ENCODE measurements at regions not wholly inside any gene's neighbourhood (a gene's known extent, or its start where the extent isn't known, plus 50 kb on each side); places are given as distances from the start of the nearest gene placed in this dataset.

DNA sequence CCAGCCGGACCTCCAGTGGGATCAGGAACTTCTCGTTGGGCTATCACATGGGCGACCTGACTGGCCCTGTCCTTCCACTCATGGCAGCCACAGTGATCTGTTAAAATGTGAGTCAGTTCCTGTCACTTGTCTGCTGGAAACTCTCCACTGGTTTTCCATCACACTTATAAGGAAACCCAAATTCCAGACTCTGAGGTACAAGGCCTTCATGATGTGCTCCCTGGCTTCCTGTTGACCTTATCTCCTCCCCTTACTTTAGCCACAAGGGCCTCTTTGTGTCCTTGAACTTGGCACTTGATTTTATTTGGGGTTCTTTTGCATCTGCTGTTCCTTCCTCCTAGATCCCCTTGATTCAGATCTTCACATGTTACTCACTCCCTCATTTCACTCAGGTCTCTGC is 96.8 kb downstream of the TENT5C start:
- TF ChIP-seq, protein P1, sequence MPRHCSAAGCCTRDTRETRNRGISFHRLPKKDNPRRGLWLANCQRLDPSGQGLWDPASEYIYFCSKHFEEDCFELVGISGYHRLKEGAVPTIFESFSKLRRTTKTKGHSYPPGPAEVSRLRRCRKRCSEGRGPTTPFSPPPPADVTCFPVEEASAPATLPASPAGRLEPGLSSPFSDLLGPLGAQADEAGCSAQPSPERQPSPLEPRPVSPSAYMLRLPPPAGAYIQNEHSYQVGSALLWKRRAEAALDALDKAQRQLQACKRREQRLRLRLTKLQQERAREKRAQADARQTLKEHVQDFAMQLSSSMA (CRISPR knock-in tag; IDR thresholded peaks at IDR 0.05): no peak
- TF ChIP-seq WHSC1 (IDR thresholded peaks at IDR 0.05; ENCODE audit: low read length) (no peak), SP2 (IDR thresholded peaks at IDR 0.05; ENCODE audit: extremely low read depth, low read depth, low read length, poor library complexity, severe bottlenecking) (no peak), PRPF4 (IDR thresholded peaks at IDR 0.05; ENCODE audit: insufficient read depth, low read depth, low read length, poor library complexity, severe bottlenecking) (no peak), POLR2AphosphoS5 (IDR thresholded peaks at IDR 0.05; ENCODE audit: control insufficient read depth, insufficient read depth, low read depth, low read length) (no peak)
- TF ChIP-seq, protein P2, sequence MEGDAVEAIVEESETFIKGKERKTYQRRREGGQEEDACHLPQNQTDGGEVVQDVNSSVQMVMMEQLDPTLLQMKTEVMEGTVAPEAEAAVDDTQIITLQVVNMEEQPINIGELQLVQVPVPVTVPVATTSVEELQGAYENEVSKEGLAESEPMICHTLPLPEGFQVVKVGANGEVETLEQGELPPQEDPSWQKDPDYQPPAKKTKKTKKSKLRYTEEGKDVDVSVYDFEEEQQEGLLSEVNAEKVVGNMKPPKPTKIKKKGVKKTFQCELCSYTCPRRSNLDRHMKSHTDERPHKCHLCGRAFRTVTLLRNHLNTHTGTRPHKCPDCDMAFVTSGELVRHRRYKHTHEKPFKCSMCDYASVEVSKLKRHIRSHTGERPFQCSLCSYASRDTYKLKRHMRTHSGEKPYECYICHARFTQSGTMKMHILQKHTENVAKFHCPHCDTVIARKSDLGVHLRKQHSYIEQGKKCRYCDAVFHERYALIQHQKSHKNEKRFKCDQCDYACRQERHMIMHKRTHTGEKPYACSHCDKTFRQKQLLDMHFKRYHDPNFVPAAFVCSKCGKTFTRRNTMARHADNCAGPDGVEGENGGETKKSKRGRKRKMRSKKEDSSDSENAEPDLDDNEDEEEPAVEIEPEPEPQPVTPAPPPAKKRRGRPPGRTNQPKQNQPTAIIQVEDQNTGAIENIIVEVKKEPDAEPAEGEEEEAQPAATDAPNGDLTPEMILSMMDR (IDR thresholded peaks at IDR 0.05 in 2 of 3, conservative IDR thresholded peaks at IDR 0.05 in 1 of 3; ENCODE audit: insufficient read depth in 2 of 3, low read depth in 1 of 3, low read length in 3 of 3): no peak
